ENCODE measurements at regions not wholly inside any gene's neighbourhood (a gene's known extent, or its start where the extent isn't known, plus 50 kb on each side); places are given as distances from the start of the nearest gene placed in this dataset.
"Not testable (repeated sequence)": the region's sequence is repeated elsewhere in the genome, so short reads cannot be mapped to it uniquely, and the experiment has no call there.

GRCh38 chr6:161657-162056, 130.6 kb upstream of the DUSP22 start:
- TF ChIP-seq, protein P1, sequence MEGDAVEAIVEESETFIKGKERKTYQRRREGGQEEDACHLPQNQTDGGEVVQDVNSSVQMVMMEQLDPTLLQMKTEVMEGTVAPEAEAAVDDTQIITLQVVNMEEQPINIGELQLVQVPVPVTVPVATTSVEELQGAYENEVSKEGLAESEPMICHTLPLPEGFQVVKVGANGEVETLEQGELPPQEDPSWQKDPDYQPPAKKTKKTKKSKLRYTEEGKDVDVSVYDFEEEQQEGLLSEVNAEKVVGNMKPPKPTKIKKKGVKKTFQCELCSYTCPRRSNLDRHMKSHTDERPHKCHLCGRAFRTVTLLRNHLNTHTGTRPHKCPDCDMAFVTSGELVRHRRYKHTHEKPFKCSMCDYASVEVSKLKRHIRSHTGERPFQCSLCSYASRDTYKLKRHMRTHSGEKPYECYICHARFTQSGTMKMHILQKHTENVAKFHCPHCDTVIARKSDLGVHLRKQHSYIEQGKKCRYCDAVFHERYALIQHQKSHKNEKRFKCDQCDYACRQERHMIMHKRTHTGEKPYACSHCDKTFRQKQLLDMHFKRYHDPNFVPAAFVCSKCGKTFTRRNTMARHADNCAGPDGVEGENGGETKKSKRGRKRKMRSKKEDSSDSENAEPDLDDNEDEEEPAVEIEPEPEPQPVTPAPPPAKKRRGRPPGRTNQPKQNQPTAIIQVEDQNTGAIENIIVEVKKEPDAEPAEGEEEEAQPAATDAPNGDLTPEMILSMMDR (IDR thresholded peaks at IDR 0.05) = not testable (repeated sequence)
- TF ChIP-seq POLR2A (IDR thresholded peaks at IDR 0.05) = not testable (repeated sequence)
